ENCODE measurements at regions not wholly inside any gene's neighbourhood (a gene's known extent, or its start where the extent isn't known, plus 50 kb on each side); places are given as distances from the start of the nearest gene placed in this dataset.
"Not testable (repeated sequence)": the region's sequence is repeated elsewhere in the genome, so short reads cannot be mapped to it uniquely, and the experiment has no call there.

- H4K20me1 ChIP-seq (replicated peaks; ENCODE audit: control insufficient read depth, insufficient read depth, low read length): no peaks in the 10 kb centered on the region
- no peak for DNase-seq (ENCODE audit: extremely low read depth in 1 of 4, low spot score in 3 of 4)
- no peak overlapping the region for H2AFZ ChIP-seq (ENCODE audit: low read depth, low read length)
- H3K4me3 ChIP-seq: no peak overlapping the region
- no peak for FAIRE-seq
- BruUV-seq (replicated peaks): no TSS peak
- H3K4me2 ChIP-seq (ENCODE audit: insufficient read depth, low read length): no peak overlapping the region
- peaks cover 15% of the 10 kb centered on the region; the same call in 1 of the 2 replicates for H3K9me3 ChIP-seq (replicated peaks; ENCODE audit: control insufficient read depth, insufficient read depth, low read depth, low read length)
- no peak overlapping the region for H3K27ac ChIP-seq (ENCODE audit: extremely low read depth, low read depth, low read length)
- WGBS (ENCODE audit: insufficient coverage, low coverage, missing lambda C conversion rate): 75% methylated on average over 1 of the region's 1 CpG
- ChIA-PET CTCF (ENCODE audit: low intra/inter-chr PET ratio) (no interaction called here), POLR2A (no interaction called here)
- H3K9ac ChIP-seq (ENCODE audit: insufficient read depth in 1 of 2, low read depth in 2 of 2, low read length in 2 of 2): no peak overlapping the region
- no peak for ATAC-seq
- in situ Hi-C loops (cut with MboI): no loop called here
- no peaks in the 10 kb centered on the region for H3K4me1 ChIP-seq (replicated peaks in 1 of 2; ENCODE audit: control insufficient read depth in 2 of 2, insufficient read depth in 2 of 2, low read length in 2 of 2)
- TF ChIP-seq CBX5 (IDR thresholded peaks at IDR 0.05; ENCODE audit: borderline replicate concordance, low read depth) (peak; percentile 30; the same call in 1 of the 2 replicates), ZNF311 (CRISPR knock-in tag; IDR thresholded peaks at IDR 0.05) (no peak), CBX3 (IDR thresholded peaks at IDR 0.05; ENCODE audit: borderline replicate concordance in 1 of 2, low read length in 2 of 2) (0 out of 3 replicates have a peak, but pooled peaks of 1 of the 2 experiments have one; percentile 29), ZFP36 (IDR thresholded peaks at IDR 0.05; ENCODE audit: low read depth, low read length, partially characterized antibody) (peak; percentile 66)
- intact Hi-C loops (cut with micrococcal nuclease): no loop called here
- H3K79me2 ChIP-seq (ENCODE audit: control insufficient read depth, insufficient read depth, low read length): no peaks in the 10 kb centered on the region
- no peaks in the 10 kb centered on the region for H3K9me1 ChIP-seq (ENCODE audit: control insufficient read depth, insufficient read depth, low read length)
- peaks cover 5% of the 10 kb centered on the region; the same call in 2 of the 3 replicates for H3K36me3 ChIP-seq (ENCODE audit: control insufficient read depth, insufficient read depth, low read length)
- no peaks in the 10 kb centered on the region for H3K27me3 ChIP-seq (ENCODE audit: control insufficient read depth in 2 of 2, insufficient read depth in 2 of 2, low read length in 2 of 2)
Observed at GRCh38 chr6:140192018-140192417, 817.6 kb upstream of the CITED2 start.

- POLR2A ChIA-PET; FAIRE-seq; H3K27me3 ChIP-seq (ENCODE audit: control insufficient read depth in 2 of 2, insufficient read depth in 2 of 2, low read length in 2 of 2); H3K36me3 ChIP-seq (ENCODE audit: control insufficient read depth, insufficient read depth, low read length); CTCF ChIA-PET (ENCODE audit: low intra/inter-chr PET ratio); H3K4me2 ChIP-seq (ENCODE audit: insufficient read depth, low read length); H3K4me3 ChIP-seq; H3K9me1 ChIP-seq (ENCODE audit: control insufficient read depth, insufficient read depth, low read length); H4K20me1 ChIP-seq (replicated peaks; ENCODE audit: control insufficient read depth, insufficient read depth, low read length); DNase-seq (ENCODE audit: extremely low read depth in 1 of 4, low spot score in 3 of 4); H2AFZ ChIP-seq (ENCODE audit: low read depth, low read length); BruUV-seq (replicated peaks); intact Hi-C loops (cut with micrococcal nuclease); H3K27ac ChIP-seq (ENCODE audit: extremely low read depth, low read depth, low read length); H3K79me2 ChIP-seq (ENCODE audit: control insufficient read depth, insufficient read depth, low read length); H3K4me1 ChIP-seq (replicated peaks in 1 of 2; ENCODE audit: control insufficient read depth in 2 of 2, insufficient read depth in 2 of 2, low read length in 2 of 2); ATAC-seq; in situ Hi-C loops (cut with MboI); H3K9ac ChIP-seq (ENCODE audit: insufficient read depth in 1 of 2, low read depth in 2 of 2, low read length in 2 of 2): not testable (repeated sequence)
- TF ChIP-seq ZNF431 (CRISPR knock-in tag; IDR thresholded peaks at IDR 0.05): peak; percentile 74; the same call in 1 of the 2 replicates
- 57% methylated on average over 1 of the region's 1 CpG for WGBS (ENCODE audit: insufficient coverage, low coverage, missing lambda C conversion rate)
- H3K9me3 ChIP-seq (replicated peaks; ENCODE audit: control insufficient read depth, insufficient read depth, low read depth, low read length): peaks cover 27% of the 10 kb centered on the region
Observed at GRCh38 chr6:140189263-140189662, 814.8 kb upstream of the CITED2 start.

Measured in K562 (cell line).